Mesenchymal stem cell (in vitro differentiated cells and primary cell): ENCODE measurements at regions not wholly inside any gene's neighbourhood (a gene's known extent, or its start where the extent isn't known, plus 50 kb on each side); places are given as distances from the start of the nearest gene placed in this dataset.

Experiments
- DNase-seq: peaks from one replicate; pipeline ENCODE4 v3.0.0-alpha.2; 2013
- H2AFZ ChIP-seq: one replicate; pipeline ENCODE4 v1.6.1; 2013; ENCODE audit warnings: low read depth, mild to moderate bottlenecking, control low read depth, inconsistent platforms, low read length, moderate library complexity
- H2AK5ac ChIP-seq: 2 replicates; pipeline ENCODE4 v1.6.1; 2013; ENCODE audit warnings: low read length, moderate library complexity, mild to moderate bottlenecking, inconsistent platforms; ENCODE audit not compliant: severe bottlenecking
- H2BK120ac ChIP-seq: one replicate; pipeline ENCODE4 v1.6.1; 2013; ENCODE audit warnings: low read depth, mild to moderate bottlenecking, inconsistent platforms, low read length, moderate library complexity
- H2BK12ac ChIP-seq, 2 experiments: one replicate each; pipeline ENCODE4 v1.6.1; 2013; ENCODE audit warnings: inconsistent platforms in 2 of 2, low read length in 2 of 2, mild to moderate bottlenecking in 2 of 2, moderate library complexity in 2 of 2, control low read depth in 1 of 2
- H2BK15ac ChIP-seq: one replicate; pipeline ENCODE4 v1.6.1; 2013; ENCODE audit warnings: mild to moderate bottlenecking, low read depth, inconsistent platforms; ENCODE audit not compliant: poor library complexity, severe bottlenecking
- H2BK5ac ChIP-seq: 2 replicates; pipeline ENCODE4 v1.6.1; 2013; ENCODE audit warnings: low read depth, mild to moderate bottlenecking, low read length, control low read depth, inconsistent platforms; ENCODE audit not compliant: poor library complexity, severe bottlenecking
- H3K14ac ChIP-seq, 2 experiments: one replicate each; pipeline ENCODE4 v1.6.1; 2013; ENCODE audit warnings: inconsistent platforms in 2 of 2, low read length in 2 of 2, control low read depth in 1 of 2, mild to moderate bottlenecking in 1 of 2, moderate library complexity in 1 of 2
- H3K18ac ChIP-seq, 2 experiments: one replicate each; pipeline ENCODE4 v1.6.1; 2013; ENCODE audit warnings: inconsistent platforms in 2 of 2, low read length in 2 of 2, control low read depth in 1 of 2, low read depth in 1 of 2, mild to moderate bottlenecking in 1 of 2
- H3K23ac ChIP-seq, 2 experiments: one replicate each; pipeline ENCODE4 v1.6.1; 2013; ENCODE audit warnings: inconsistent platforms in 2 of 2, low read length in 2 of 2, mild to moderate bottlenecking in 2 of 2, moderate library complexity in 2 of 2, control low read depth in 1 of 2
- H3K27ac ChIP-seq: 2 replicates; pipeline ENCODE4 v1.5.1; 2013; ENCODE audit warnings: mild to moderate bottlenecking, moderate library complexity, low read length, control low read depth, inconsistent platforms; ENCODE audit not compliant: poor library complexity, severe bottlenecking
- H3K27me3 ChIP-seq, 2 experiments: 2 replicates each; pipeline versions ENCODE4 v1.6.1 to v1.7.0; 2013; ENCODE audit warnings: low read length in 2 of 2, mild to moderate bottlenecking in 2 of 2, moderate library complexity in 2 of 2, control low read depth in 1 of 2, inconsistent platforms in 1 of 2; ENCODE audit not compliant: control insufficient read depth in 1 of 2, insufficient read depth in 1 of 2
- H3K36me3 ChIP-seq, 2 experiments: 2 replicates each; pipeline versions ENCODE4 v1.6.1 to v1.7.0; 2013; ENCODE audit warnings: low read length in 2 of 2, control low read depth in 1 of 2, inconsistent platforms in 1 of 2, low read depth in 1 of 2, mild to moderate bottlenecking in 1 of 2; ENCODE audit not compliant: insufficient read depth in 2 of 2, control insufficient read depth in 1 of 2
- H3K4ac ChIP-seq, 2 experiments: one replicate each; pipeline ENCODE4 v1.6.1; 2013; ENCODE audit warnings: inconsistent platforms in 2 of 2, low read length in 2 of 2, mild to moderate bottlenecking in 2 of 2, moderate library complexity in 2 of 2, control low read depth in 1 of 2, low read depth in 1 of 2
- H3K4me1 ChIP-seq: 2 replicates; pipeline ENCODE4 v1.6.1; 2013; ENCODE audit warnings: low read depth, low read length, control low read depth; ENCODE audit not compliant: control insufficient read depth, insufficient read depth
- H3K4me2 ChIP-seq: 2 replicates; pipeline ENCODE4 v1.6.1; 2013; ENCODE audit warnings: low read length, mild to moderate bottlenecking, inconsistent platforms; ENCODE audit not compliant: poor library complexity, severe bottlenecking
- H3K4me3 ChIP-seq, 2 experiments: 2 replicates each; pipeline versions ENCODE4 v1.5.1 to v1.7.0; 2013; ENCODE audit warnings: low read length in 2 of 2, mild to moderate bottlenecking in 2 of 2, control low read depth in 1 of 2, low read depth in 1 of 2; ENCODE audit not compliant: insufficient read depth in 1 of 2
- H3K79me1 ChIP-seq: replicated peaks from 2 replicates; pipeline ENCODE4 v1.6.1; 2013; ENCODE audit warnings: mild to moderate bottlenecking, control low read depth, low read length, inconsistent platforms; ENCODE audit not compliant: poor library complexity, severe bottlenecking
- H3K9ac ChIP-seq: 2 replicates; pipeline ENCODE4 v1.7.0; 2013; ENCODE audit warnings: mild to moderate bottlenecking, low read length, moderate library complexity
- H3K9me3 ChIP-seq: 2 replicates; pipeline ENCODE4 v1.7.0; 2013; ENCODE audit warnings: mild to moderate bottlenecking, low read length; ENCODE audit not compliant: control insufficient read depth
- H4K8ac ChIP-seq: one replicate; pipeline ENCODE4 v1.6.1; 2013; ENCODE audit warnings: inconsistent platforms, mild to moderate bottlenecking, low read length, moderate library complexity
- H4K91ac ChIP-seq: one replicate; pipeline ENCODE4 v1.6.1; 2013; ENCODE audit warnings: mild to moderate bottlenecking, low read length, inconsistent platforms
- WGBS: methylation state at CpG from one replicate; pipeline ENCODE4 v1.1.7; 2013; ENCODE audit warnings: mixed read lengths; 5-methylcytosine and 5-hydroxymethylcytosine counted together

- peaks cover 2% of the 10 kb centered on the region for H3K4me1 ChIP-seq
- H3K27ac ChIP-seq = no peak overlapping the region
- no peaks in the 10 kb centered on the region for H3K27me3 ChIP-seq
- no peaks in the 10 kb centered on the region for H3K36me3 ChIP-seq
- H3K23ac ChIP-seq = no peak overlapping the region
- DNase-seq = no peak
- H3K9me3 ChIP-seq = no peaks in the 10 kb centered on the region
- no peak overlapping the region for H3K14ac ChIP-seq
- H3K79me1 ChIP-seq = no peaks in the 10 kb centered on the region
- H2BK15ac ChIP-seq = no peak overlapping the region
- no peak overlapping the region for H2BK5ac ChIP-seq
- WGBS = 87% methylated on average over 2 of the region's 3 CpGs
- H2BK120ac ChIP-seq = no peak overlapping the region
- H3K18ac ChIP-seq = no peak overlapping the region
- no peak overlapping the region for H2AFZ ChIP-seq
- H4K8ac ChIP-seq = no peak overlapping the region
- no peak overlapping the region for H3K9ac ChIP-seq
- no peak overlapping the region for H3K4ac ChIP-seq
- H4K91ac ChIP-seq = no peak overlapping the region
- no peak overlapping the region for H3K4me2 ChIP-seq
- no peak overlapping the region for H2BK12ac ChIP-seq
- H3K4me3 ChIP-seq = no peak overlapping the region
- no peak overlapping the region for H2AK5ac ChIP-seq
Observed at GRCh38 chr13:80123945-80124344, 217.0 kb downstream of the SPRY2 start.

GRCh38 chr13:80121038-80121437 lies 219.9 kb downstream of the SPRY2 start:
- Histone ChIP-seq H2BK5ac (no peak overlapping the region), H2AFZ (no peak overlapping the region), H3K18ac (no peak overlapping the region), H3K4me2 (no peak overlapping the region), H3K9me3 (no peaks in the 10 kb centered on the region), H3K27ac (no peak overlapping the region), H3K4me1 (peaks cover 2% of the 10 kb centered on the region), H3K27me3 (no peaks in the 10 kb centered on the region), H4K8ac (no peak overlapping the region), H3K4ac (no peak overlapping the region), H2AK5ac (no peak overlapping the region), H3K23ac (no peak overlapping the region), H4K91ac (no peak overlapping the region), H2BK120ac (no peak overlapping the region), H2BK12ac (no peak overlapping the region), H3K4me3 (no peak overlapping the region), H2BK15ac (no peak overlapping the region), H3K79me1 (no peaks in the 10 kb centered on the region), H3K9ac (no peak overlapping the region), H3K36me3 (no peaks in the 10 kb centered on the region), H3K14ac (no peak overlapping the region)
- WGBS = 95% methylated on average over 1 of the region's 1 CpG
- DNase-seq = no peak

- Histone ChIP-seq H3K27ac (no peak overlapping the region), H2BK15ac (no peak overlapping the region), H4K91ac (no peak overlapping the region), H2AK5ac (no peak overlapping the region), H3K4me2 (no peak overlapping the region), H3K23ac (no peak overlapping the region), H3K4me3 (no peak overlapping the region), H3K4ac (no peak overlapping the region), H3K27me3 (no peaks in the 10 kb centered on the region), H3K18ac (no peak overlapping the region), H3K9me3 (no peaks in the 10 kb centered on the region), H3K79me1 (no peaks in the 10 kb centered on the region), H3K4me1 (peaks cover 2% of the 10 kb centered on the region), H2BK5ac (no peak overlapping the region), H4K8ac (no peak overlapping the region), H2BK120ac (no peak overlapping the region), H3K14ac (no peak overlapping the region), H2AFZ (no peak overlapping the region), H3K36me3 (no peaks in the 10 kb centered on the region), H2BK12ac (no peak overlapping the region), H3K9ac (no peak overlapping the region)
- WGBS = 100% methylated on average over 1 of the region's 1 CpG
- no peak for DNase-seq
Observed at GRCh38 chr13:80118506-80118905, 222.4 kb downstream of the SPRY2 start.

GRCh38 chr13:80118099-80118498 lies 222.8 kb downstream of the SPRY2 start:
- H2BK15ac ChIP-seq = no peak overlapping the region
- WGBS = 100% methylated on average over 1 of the region's 1 CpG

More at GRCh38 chr13:80118099-80118498, 222.8 kb downstream of the SPRY2 start:
- no peak overlapping the region for H3K4me3 ChIP-seq
- no peak overlapping the region for H3K4ac ChIP-seq
- H3K23ac ChIP-seq = no peak overlapping the region
- H2AK5ac ChIP-seq = no peak overlapping the region
- H4K91ac ChIP-seq = no peak overlapping the region
- peaks cover 2% of the 10 kb centered on the region for H3K4me1 ChIP-seq
- no peaks in the 10 kb centered on the region for H3K27me3 ChIP-seq
- H4K8ac ChIP-seq = no peak overlapping the region
- H3K4me2 ChIP-seq = no peak overlapping the region
- no peak for DNase-seq
- no peaks in the 10 kb centered on the region for H3K79me1 ChIP-seq
- H3K36me3 ChIP-seq = no peaks in the 10 kb centered on the region
- H3K9me3 ChIP-seq = no peaks in the 10 kb centered on the region
- H2BK120ac ChIP-seq = no peak overlapping the region
- H2BK12ac ChIP-seq = no peak overlapping the region
- H3K14ac ChIP-seq = no peak overlapping the region
- H2BK5ac ChIP-seq = no peak overlapping the region
- no peak overlapping the region for H3K27ac ChIP-seq
- no peak overlapping the region for H3K18ac ChIP-seq
- H2AFZ ChIP-seq = no peak overlapping the region
- H3K9ac ChIP-seq = no peak overlapping the region
